ENCODE measurements at regions not wholly inside any gene's neighbourhood (a gene's known extent, or its start where the extent isn't known, plus 50 kb on each side); places are given as distances from the start of the nearest gene placed in this dataset.
"Not testable (repeated sequence)": the region's sequence is repeated elsewhere in the genome, so short reads cannot be mapped to it uniquely, and the experiment has no call there.

- DNase-seq = no peak
These were observed 98.1 kb upstream of the GRIP1 start for GRCh38 chr12:66776974-66777373.

- DNase-seq = no peak
These were observed 100.6 kb upstream of the GRIP1 start for GRCh38 chr12:66779466-66779865.

- peak; percentile 72 for DNase-seq
These were observed 107.8 kb upstream of the GRIP1 start for GRCh38 chr12:66786531-66787308.

- no peak for DNase-seq
These were observed 120.7 kb upstream of the GRIP1 start for GRCh38 chr12:66799551-66799950.

- no peak for DNase-seq
These were observed 121.2 kb upstream of the GRIP1 start for GRCh38 chr12:66800046-66800445.

DNA sequence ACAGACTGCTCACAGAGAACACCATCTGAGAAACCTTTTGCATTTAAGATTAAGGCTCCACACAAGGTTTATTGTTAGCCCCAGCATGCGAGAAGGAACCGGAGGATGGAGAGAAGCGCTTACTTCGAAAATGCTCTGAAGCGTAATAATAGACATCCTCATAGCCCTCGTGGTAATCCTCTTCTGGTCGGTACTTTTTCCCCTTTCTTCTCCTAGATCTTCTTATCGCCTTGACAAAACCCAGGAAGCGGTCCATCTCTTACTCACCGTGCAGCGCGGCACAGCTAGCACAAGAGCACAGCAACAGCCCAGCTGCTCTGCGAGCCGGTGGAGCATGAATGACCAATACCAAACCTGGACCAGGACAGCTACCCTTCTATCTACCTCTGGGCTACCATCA, 125.1 kb upstream of the GRIP1 start:
- peak; percentile 47 for DNase-seq

DNA sequence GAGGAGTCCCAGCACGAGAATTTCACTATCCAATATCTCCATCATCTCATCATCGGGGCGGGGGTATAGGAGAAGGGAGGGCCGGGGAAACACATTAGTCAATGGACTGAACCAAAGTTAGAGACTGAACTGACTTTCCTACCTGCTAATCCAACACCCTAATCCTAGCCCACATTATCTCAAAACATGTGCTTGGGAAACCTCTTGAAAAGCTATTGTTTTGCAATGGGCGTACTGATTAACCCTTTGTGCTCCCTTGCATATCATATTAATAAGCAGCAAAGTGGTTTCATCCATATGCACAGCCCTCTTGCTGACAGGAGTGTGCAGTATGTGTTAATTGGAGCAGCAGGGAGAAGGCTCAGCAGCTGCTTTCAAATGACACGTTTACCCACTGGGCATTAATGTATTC, 125.7 kb upstream of the GRIP1 start:
- DNase-seq = peak; percentile 78

- peak; percentile 58 for DNase-seq
These were observed 129.7 kb upstream of the GRIP1 start for GRCh38 chr12:66808606-66809005.

DNA sequence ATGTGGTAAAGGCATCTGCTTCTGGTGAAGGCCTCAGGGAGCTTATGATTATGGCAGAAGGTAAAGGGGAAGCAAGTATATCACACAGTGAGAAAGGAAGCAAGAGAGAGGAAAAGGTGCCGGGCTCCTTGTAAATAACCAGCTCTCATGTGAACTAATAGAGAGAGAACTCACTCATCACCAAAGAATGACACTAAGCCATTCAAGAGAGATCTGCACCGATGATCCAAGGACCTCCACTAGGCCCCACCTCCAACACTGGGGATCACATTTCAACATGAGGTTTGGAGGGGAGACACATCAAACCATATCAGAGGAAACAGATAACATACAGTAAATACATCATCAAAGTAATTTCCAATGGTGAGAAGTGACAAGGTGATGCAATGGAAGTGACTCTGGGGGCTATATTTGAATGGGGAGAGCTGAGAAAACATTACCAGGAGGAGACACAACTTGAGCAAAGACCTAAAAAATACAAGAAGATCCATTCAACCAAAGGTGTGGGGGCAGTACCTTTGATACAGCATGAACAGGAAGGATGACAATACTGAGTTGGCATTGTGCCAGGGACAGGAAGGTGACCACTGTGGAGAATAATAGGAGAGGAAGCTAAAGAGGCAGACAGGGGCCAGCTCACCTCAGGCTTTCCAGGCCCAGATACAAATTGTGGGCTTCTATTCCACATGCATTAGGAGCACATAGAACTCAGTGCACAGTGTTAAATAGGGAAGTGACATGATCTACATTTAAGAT, 134.4 kb upstream of the GRIP1 start:
- peak; percentile 88 for DNase-seq

- DNase-seq = no peak
These were observed 140.7 kb upstream of the GRIP1 start for GRCh38 chr12:66819587-66819986.

DNA sequence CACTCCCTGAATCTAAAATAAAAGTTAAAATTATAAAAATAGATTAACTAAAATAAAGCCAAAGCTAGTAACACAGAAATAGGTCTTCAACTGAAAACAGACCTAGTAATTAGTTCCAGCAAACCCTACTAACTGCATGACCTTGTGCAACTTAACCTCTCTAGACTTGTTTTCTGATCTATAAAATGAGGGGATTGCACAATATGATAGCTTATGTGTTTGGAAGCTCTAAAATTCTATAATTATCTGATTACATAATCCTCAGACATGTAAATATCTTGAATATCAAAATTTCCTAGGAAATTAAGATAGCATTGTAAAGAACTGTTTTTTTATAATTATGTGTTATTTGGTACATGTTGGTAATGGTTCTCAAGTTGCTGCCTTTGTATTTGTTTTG, 144.1 kb upstream of the GRIP1 start:
- no peak for DNase-seq

GRCh38 chr12:66823857-66824570, 145.1 kb upstream of the GRIP1 start:
- no peak for DNase-seq

DNA sequence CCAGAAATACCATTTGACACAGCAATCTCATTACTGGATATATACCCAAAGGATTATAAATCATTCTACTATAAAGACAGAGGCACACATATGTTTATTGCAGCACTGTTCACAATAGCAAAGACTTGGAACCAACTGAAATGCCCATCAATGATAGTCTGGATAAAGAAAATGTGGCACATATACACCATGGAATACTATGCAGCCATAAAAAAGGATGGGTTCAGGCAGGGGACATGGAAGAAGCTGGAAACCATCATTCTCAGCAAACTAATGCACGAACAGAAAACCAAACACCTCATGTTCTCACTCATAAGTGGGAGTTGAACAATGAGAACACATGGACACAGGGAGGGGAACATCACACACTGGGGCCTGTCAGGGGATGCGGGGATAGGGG, 147.0 kb upstream of the GRIP1 start:
- not testable (repeated sequence) for DNase-seq

- no peak for DNase-seq
These were observed 150.9 kb upstream of the GRIP1 start for GRCh38 chr12:66829660-66830325.

DNA sequence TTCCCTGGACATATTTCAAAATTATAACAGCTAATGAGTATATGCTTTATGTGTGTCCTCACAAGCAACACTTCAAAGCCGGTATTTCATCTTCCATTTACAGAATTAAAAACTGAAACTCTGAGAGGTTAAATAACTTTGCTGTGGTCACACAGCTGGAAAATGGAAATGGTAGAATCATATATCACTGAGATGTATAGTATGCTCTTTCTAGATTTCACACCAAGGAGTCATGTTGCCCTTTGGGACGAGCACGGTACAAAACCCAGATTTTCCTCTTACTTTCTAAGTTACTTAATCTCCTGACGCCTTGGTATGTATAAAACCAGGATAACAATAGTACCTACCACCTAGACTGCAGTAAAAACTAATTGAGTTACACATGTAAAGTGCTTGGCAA, 152.6 kb upstream of the GRIP1 start:
- no peak for DNase-seq

DNA sequence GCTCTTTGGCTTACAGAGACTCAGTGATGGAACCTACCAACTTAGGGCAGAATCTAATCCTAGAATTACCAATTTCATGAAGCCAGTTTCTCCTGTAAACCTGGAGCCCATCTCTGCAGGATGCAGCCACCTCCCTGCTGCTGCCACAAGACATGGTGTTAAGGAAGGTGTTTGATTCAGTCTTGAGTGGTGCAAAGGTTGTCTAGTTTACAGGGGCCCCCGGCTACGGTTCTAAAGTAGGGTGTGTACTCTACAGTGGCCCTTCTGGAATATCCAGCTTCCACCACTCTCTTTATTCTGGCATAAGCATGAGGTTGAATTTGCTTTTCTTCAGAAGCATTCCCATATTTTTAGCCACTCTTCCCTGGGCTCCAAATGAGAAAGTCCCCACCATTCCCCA, 154.1 kb upstream of the GRIP1 start:
- DNase-seq = no peak

DNA sequence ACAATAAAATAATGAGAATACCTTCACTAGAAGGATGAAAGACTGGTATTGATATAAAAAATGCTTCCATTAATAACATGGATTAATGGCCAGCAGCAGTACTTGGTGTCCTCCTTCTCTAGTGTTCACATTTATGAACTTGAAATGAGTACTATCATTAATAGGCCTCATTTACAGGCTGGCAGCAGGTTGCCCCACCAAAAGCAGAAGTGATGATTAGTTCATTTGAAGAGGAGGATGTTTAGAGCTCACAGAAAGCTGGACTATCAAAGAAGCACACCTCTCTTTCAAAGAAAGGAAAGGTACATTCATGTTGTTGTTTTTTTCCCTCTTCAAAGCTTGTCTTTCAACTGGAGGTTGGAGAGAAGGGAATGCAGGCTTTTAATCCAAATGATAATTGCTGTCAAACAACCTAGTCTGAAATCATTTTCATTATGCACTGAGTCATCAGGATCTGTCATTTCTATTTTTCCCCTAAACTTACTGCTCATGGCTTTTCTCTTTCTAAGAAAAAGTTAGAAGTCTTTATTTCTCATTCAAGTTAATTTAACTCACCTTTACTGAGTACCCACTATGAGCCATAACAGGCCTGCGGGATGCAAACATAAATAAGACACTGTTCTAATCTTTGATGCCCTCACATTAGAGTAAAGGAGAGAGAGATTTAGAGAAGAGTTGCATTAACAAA, 157.9 kb upstream of the GRIP1 start:
- no peak for DNase-seq

DNA sequence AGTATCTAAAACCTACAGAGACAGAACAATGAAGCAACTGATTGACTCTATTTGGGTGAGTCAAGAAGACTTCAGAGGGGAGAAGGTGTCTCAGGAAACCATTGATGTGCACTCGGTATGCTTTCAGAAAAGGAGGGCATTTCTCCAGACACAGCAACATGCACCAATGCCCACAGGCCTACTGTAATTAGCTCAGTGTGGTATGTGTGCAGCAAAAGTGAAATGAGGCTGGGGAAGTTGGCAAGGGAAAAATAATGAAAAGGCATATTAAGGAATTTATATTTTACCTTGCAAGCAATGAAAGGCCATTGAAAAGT, 158.4 kb upstream of the GRIP1 start:
- no peak for DNase-seq

DNA sequence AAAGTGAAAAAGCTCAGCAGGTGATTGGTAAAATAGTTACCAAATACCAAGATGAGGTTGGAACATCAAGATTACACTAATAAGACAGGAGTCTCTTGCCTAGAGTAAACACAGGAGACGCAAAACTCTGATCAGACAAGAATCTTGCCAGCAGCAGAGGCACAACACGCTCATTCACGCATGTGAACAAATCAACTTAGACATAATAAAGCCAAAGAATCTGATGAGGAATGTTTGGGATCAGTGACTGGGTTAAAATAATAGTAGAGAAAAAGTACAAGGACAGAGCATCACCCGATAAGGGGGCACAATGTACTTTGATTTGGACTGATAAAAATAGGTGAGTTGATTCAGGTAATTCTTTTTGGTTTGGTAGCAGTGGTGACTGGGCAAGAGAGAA, 159.5 kb upstream of the GRIP1 start:
- DNase-seq = no peak

GRCh38 chr12:66848967-66849366, 170.1 kb upstream of the GRIP1 start:
- no peak for DNase-seq

- no peak for DNase-seq
These were observed 172.3 kb upstream of the GRIP1 start for GRCh38 chr12:66851134-66851533.

GRCh38 chr12:66852091-66852490, 173.2 kb upstream of the GRIP1 start:
- DNase-seq = no peak

- no peak for DNase-seq
These were observed 173.9 kb upstream of the GRIP1 start for GRCh38 chr12:66852765-66853164.
